CD14-positive monocyte (primary cell): ENCODE measurements at regions not wholly inside any gene's neighbourhood (a gene's known extent, or its start where the extent isn't known, plus 50 kb on each side); places are given as distances from the start of the nearest gene placed in this dataset.

ENCODE experiments used
- DNase-seq, 3 donors: peaks; one replicate each; pipeline ENCODE4 v3.0.0-alpha.2; 2011 to 2022
- H2AFZ ChIP-seq: 2 replicates; pipeline ENCODE4 v1.6.0; 2012; ENCODE audit warnings: mild to moderate bottlenecking, low read depth, low read length, inconsistent platforms; ENCODE audit not compliant: insufficient read depth, poor library complexity, severe bottlenecking
- H3K27ac ChIP-seq, 2 donors: 1 replicate in 1 of 2; 2 replicates in 1 of 2; pipeline ENCODE4 v1.5.1; 2012 to 2013; ENCODE audit warnings: low read length in 2 of 2, control low read depth in 1 of 2, inconsistent platforms in 1 of 2, low read depth in 1 of 2, mild to moderate bottlenecking in 1 of 2
- H3K27me3 ChIP-seq, 2 donors: one replicate each; pipeline versions ENCODE4 v1.6.0 to v1.6.1; 2011 to 2013; ENCODE audit warnings: low read length in 2 of 2; ENCODE audit not compliant: control insufficient read depth in 2 of 2, insufficient read depth in 2 of 2
- H3K36me3 ChIP-seq, 2 donors: replicated peaks in 1 of 2; 1 replicate in 1 of 2; 2 replicates in 1 of 2; pipeline versions ENCODE4 v1.5.1 to v1.6.1; 2012 to 2013; ENCODE audit warnings: low read length in 2 of 2, control low read depth in 1 of 2, inconsistent platforms in 1 of 2, mild to moderate bottlenecking in 1 of 2; ENCODE audit not compliant: insufficient read depth in 2 of 2, control insufficient read depth in 1 of 2
- H3K4me1 ChIP-seq, 2 donors: 1 replicate in 1 of 2; 2 replicates in 1 of 2; pipeline versions ENCODE4 v1.5.1 to v1.6.1; 2012 to 2013; ENCODE audit warnings: low read length in 2 of 2, control low read depth in 1 of 2, inconsistent platforms in 1 of 2, mild to moderate bottlenecking in 1 of 2, moderate library complexity in 1 of 2; ENCODE audit not compliant: insufficient read depth in 2 of 2, control insufficient read depth in 1 of 2
- H3K4me2 ChIP-seq: replicated peaks from 2 replicates; pipeline ENCODE3; 2012; ENCODE audit warnings: low read length, moderate library complexity, mild to moderate bottlenecking; ENCODE audit not compliant: poor library complexity, severe bottlenecking; ENCODE audit errors: extremely low read depth
- H3K4me3 ChIP-seq, 3 experiments: fragments of 200-600 bp in 1 of 3; sonication (generic) in 1 of 3; replicated peaks in 1 of 3; 1 replicate in 2 of 3; 2 replicates in 1 of 3; pipeline ENCODE4 v1.5.1; 2011 to 2013; ENCODE audit warnings: low read length in 3 of 3, mild to moderate bottlenecking in 3 of 3, control low read depth in 2 of 3, low read depth in 2 of 3, inconsistent platforms in 1 of 3, moderate library complexity in 1 of 3
- H3K79me2 ChIP-seq: 2 replicates; pipeline ENCODE4 v1.6.0; 2012; ENCODE audit warnings: mild to moderate bottlenecking, control low read depth, inconsistent platforms, low read length, moderate library complexity; ENCODE audit not compliant: insufficient read depth
- H3K9ac ChIP-seq: 2 replicates; pipeline ENCODE4 v1.6.0; 2017; ENCODE audit warnings: low read length, mild to moderate bottlenecking; ENCODE audit not compliant: insufficient read depth, poor library complexity, severe bottlenecking
- H3K9me3 ChIP-seq, 2 donors: replicated peaks in 1 of 2; 1 replicate in 1 of 2; 2 replicates in 1 of 2; pipeline versions ENCODE4 v1.5.1 to v1.6.1; 2012 to 2013; ENCODE audit warnings: low read length in 2 of 2, control low read depth in 1 of 2; ENCODE audit not compliant: control insufficient read depth in 1 of 2, insufficient read depth in 1 of 2
- H4K20me1 ChIP-seq: 2 replicates; pipeline ENCODE4 v1.6.0; 2012; ENCODE audit warnings: mild to moderate bottlenecking, low read length, control low read depth, moderate library complexity; ENCODE audit not compliant: insufficient read depth
- H3K27ac Mint-ChIP-seq, 7 donors: one replicate each; pipeline ENCODE4 v1.8.0; 2020; ENCODE audit warnings: mild to moderate bottlenecking in 7 of 7, mixed read lengths in 7 of 7, moderate library complexity in 6 of 7, inconsistent platforms in 2 of 7
- H3K27me3 Mint-ChIP-seq, 3 donors: one replicate each; pipeline ENCODE4 v1.8.0; 2021 to 2022; ENCODE audit warnings: low read depth in 3 of 3, mild to moderate bottlenecking in 3 of 3, mixed read lengths in 3 of 3, moderate library complexity in 3 of 3, inconsistent platforms in 1 of 3
- H3K36me3 Mint-ChIP-seq, 2 donors: one replicate each; pipeline ENCODE4 v1.8.0; 2020; ENCODE audit warnings: mixed read lengths in 2 of 2, inconsistent platforms in 1 of 2, mild to moderate bottlenecking in 1 of 2
- H3K4me1 Mint-ChIP-seq: one replicate; pipeline ENCODE4 v1.8.0; 2020; ENCODE audit warnings: mild to moderate bottlenecking, mixed read lengths
- H3K4me3 Mint-ChIP-seq, 2 donors: one replicate each; pipeline ENCODE4 v1.8.0; 2020; ENCODE audit warnings: mild to moderate bottlenecking in 2 of 2, mixed read lengths in 2 of 2, moderate library complexity in 1 of 2
- H3K9me3 Mint-ChIP-seq, 7 donors: one replicate each; pipeline ENCODE4 v1.8.0; 2020 to 2022; ENCODE audit warnings: mixed read lengths in 7 of 7, mild to moderate bottlenecking in 6 of 7, moderate library complexity in 6 of 7, inconsistent platforms in 2 of 7
- WGBS: methylation state at CpG from one replicate; pipeline ENCODE4 v1.1.5; 2013; ENCODE audit warnings: missing lambda C conversion rate; ENCODE audit not compliant: insufficient coverage; 5-methylcytosine and 5-hydroxymethylcytosine counted together
- intact Hi-C, 2 donors: fragments of 100-400 bp; cut with micrococcal nuclease; formaldehyde crosslinking; loops; one replicate each; pipeline versions ENCODE4 v1.15.0 to v1.15.1; 2023
- TF ChIP-seq, protein P1 (sequence below): fragments of 200-600 bp; IDR thresholded peaks from one replicate; pipeline ENCODE4 v1.8.0; 2022; ENCODE audit warnings: antibody characterized with exemption, mild to moderate bottlenecking

DNA sequence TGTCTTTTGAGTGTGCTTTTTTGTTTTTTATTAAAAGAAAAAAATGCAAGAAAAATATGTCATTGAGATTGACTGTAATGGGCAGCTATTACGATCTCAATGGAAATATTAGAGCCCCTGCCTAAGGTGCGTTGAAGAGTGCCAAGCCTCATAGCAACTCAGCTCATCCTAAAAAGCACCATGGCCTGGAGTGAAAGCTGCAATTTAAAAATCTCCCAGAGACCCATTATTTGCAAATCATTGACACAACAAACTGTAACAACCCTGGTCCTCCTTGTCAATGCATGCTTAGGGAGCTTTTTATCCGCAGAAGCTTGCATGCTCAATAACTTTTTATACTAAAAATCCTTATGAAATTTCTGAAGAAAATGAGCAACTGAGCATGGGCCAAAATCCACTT is 954.5 kb downstream of the ADGRL2 start:
- H3K79me2 ChIP-seq = no peaks in the 10 kb centered on the region
- H3K27me3 Mint-ChIP-seq = no peaks in the 10 kb centered on the region
- H3K4me3 ChIP-seq = no peak overlapping the region
- no peak overlapping the region for H2AFZ ChIP-seq
- no peaks in the 10 kb centered on the region for H4K20me1 ChIP-seq
- no peaks in the 10 kb centered on the region for H3K36me3 ChIP-seq
- intact Hi-C loops = no loop called here
- H3K27ac ChIP-seq = no peak overlapping the region
- no peak overlapping the region for H3K4me2 ChIP-seq
- no peak overlapping the region for H3K9ac ChIP-seq
- no peak for DNase-seq
- no peaks in the 10 kb centered on the region for H3K9me3 ChIP-seq
- H3K4me1 ChIP-seq = no peaks in the 10 kb centered on the region
- H3K27me3 ChIP-seq = no peaks in the 10 kb centered on the region
- no peaks in the 10 kb centered on the region for H3K36me3 Mint-ChIP-seq
- H3K4me1 Mint-ChIP-seq = no peaks in the 10 kb centered on the region
- H3K4me3 Mint-ChIP-seq = no peak overlapping the region
- WGBS = 83% methylated on average over 1 of the region's 3 CpGs
- no peak overlapping the region for H3K27ac Mint-ChIP-seq
- peaks cover 0 to 8% (median 4%) of the 10 kb centered on the region in 7 donors for H3K9me3 Mint-ChIP-seq
- TF ChIP-seq, protein P1, sequence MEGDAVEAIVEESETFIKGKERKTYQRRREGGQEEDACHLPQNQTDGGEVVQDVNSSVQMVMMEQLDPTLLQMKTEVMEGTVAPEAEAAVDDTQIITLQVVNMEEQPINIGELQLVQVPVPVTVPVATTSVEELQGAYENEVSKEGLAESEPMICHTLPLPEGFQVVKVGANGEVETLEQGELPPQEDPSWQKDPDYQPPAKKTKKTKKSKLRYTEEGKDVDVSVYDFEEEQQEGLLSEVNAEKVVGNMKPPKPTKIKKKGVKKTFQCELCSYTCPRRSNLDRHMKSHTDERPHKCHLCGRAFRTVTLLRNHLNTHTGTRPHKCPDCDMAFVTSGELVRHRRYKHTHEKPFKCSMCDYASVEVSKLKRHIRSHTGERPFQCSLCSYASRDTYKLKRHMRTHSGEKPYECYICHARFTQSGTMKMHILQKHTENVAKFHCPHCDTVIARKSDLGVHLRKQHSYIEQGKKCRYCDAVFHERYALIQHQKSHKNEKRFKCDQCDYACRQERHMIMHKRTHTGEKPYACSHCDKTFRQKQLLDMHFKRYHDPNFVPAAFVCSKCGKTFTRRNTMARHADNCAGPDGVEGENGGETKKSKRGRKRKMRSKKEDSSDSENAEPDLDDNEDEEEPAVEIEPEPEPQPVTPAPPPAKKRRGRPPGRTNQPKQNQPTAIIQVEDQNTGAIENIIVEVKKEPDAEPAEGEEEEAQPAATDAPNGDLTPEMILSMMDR = no peak

DNA sequence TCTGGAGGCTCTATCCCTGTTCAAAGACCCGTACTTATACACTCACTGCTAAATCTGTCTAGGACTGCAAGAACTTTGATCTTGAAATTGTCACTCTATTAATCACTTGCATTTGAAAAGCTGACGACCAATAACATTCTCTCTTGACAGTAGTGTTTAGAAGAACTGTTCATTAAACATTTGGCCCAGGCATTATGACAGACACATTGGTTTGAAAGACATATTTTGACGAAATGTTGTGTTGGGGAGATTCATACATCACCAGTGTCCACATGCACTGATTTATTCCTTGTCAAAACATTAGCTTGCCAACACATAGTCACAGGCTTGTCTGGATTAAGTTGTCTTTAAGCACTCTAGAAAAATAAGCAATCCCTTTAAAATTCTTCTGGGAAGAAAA is 951.3 kb downstream of the ADGRL2 start:
- WGBS = no CpG with 5 or more reads among the region's 3 CpGs
- no peaks in the 10 kb centered on the region for H3K4me1 Mint-ChIP-seq
- TF ChIP-seq, protein P1 = no peak
- no peak overlapping the region for H3K4me3 Mint-ChIP-seq
- Histone ChIP-seq H3K27me3 (no peaks in the 10 kb centered on the region), H3K4me3 (no peak overlapping the region), H3K36me3 (no peaks in the 10 kb centered on the region), H3K9me3 (no peaks in the 10 kb centered on the region), H4K20me1 (no peaks in the 10 kb centered on the region), H3K4me2 (no peak overlapping the region), H3K79me2 (no peaks in the 10 kb centered on the region), H2AFZ (no peak overlapping the region), H3K9ac (no peak overlapping the region), H3K4me1 (no peaks in the 10 kb centered on the region), H3K27ac (no peak overlapping the region)
- H3K36me3 Mint-ChIP-seq = no peaks in the 10 kb centered on the region
- H3K27ac Mint-ChIP-seq = no peak overlapping the region
- intact Hi-C loops = no loop called here
- H3K9me3 Mint-ChIP-seq = peaks cover 0 to 10% (median 2%) of the 10 kb centered on the region in 7 donors
- no peaks in the 10 kb centered on the region for H3K27me3 Mint-ChIP-seq
- no peak for DNase-seq
